ENCODE measurements at regions not wholly inside any gene's neighbourhood (a gene's known extent, or its start where the extent isn't known, plus 50 kb on each side); places are given as distances from the start of the nearest gene placed in this dataset.
A peak's percentile ranks its signal among the peaks of the same experiment; 100 is the strongest.
"Not testable (repeated sequence)": the region's sequence is repeated elsewhere in the genome, so short reads cannot be mapped to it uniquely, and the experiment has no call there.

DNA sequence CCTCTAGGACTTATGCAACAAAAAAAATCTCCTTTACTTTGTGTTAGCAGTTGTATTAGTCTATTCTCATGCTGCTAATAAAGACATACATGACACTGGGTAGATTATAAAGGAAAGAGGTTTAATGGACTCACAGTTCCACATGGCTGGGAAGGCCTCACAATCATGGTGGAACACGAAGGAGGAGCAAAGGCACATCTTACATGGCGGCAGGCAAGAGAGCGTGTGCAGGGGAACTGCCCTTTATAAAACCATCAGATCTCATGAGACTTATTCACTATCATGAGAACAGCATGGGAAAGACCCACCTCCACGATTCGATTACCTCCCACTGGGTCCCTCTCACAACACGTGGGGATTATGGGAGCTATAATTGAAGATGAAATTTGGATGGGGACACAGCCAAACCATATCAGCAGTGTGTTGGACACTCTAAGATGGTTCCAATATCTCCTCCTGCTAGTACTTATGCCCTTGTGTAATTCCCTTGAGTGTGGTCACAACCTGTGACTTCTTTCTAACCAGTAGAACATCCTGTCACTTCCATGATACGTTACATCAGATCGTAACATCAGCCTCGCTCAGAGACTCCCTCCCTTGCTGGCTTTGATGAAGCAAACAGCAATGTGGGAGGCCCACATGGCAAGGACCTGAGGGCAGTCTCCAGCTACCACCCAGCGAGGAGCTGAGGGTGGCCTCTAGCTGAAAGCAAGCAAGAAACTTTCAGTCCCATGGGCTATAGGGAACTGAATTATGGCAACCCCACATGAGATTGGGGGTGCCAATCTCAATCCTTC lies 113.5 kb upstream of the PITX1 start:
- Histone ChIP-seq H3K4me3 (ENCODE audit: severe bottlenecking) (no peak overlapping the region), H3K27ac (ENCODE audit: poor library complexity, severe bottlenecking) (no peak overlapping the region), H3K9me3 (ENCODE audit: severe bottlenecking) (no peaks in the 10 kb centered on the region), H3K27me3 (ENCODE audit: insufficient read depth, poor library complexity, severe bottlenecking) (no peaks in the 10 kb centered on the region), H3K4me1 (ENCODE audit: insufficient read depth, poor library complexity, severe bottlenecking) (no peaks in the 10 kb centered on the region), H3K36me3 (ENCODE audit: low read depth) (no peaks in the 10 kb centered on the region)
- TF ChIP-seq, protein P1, sequence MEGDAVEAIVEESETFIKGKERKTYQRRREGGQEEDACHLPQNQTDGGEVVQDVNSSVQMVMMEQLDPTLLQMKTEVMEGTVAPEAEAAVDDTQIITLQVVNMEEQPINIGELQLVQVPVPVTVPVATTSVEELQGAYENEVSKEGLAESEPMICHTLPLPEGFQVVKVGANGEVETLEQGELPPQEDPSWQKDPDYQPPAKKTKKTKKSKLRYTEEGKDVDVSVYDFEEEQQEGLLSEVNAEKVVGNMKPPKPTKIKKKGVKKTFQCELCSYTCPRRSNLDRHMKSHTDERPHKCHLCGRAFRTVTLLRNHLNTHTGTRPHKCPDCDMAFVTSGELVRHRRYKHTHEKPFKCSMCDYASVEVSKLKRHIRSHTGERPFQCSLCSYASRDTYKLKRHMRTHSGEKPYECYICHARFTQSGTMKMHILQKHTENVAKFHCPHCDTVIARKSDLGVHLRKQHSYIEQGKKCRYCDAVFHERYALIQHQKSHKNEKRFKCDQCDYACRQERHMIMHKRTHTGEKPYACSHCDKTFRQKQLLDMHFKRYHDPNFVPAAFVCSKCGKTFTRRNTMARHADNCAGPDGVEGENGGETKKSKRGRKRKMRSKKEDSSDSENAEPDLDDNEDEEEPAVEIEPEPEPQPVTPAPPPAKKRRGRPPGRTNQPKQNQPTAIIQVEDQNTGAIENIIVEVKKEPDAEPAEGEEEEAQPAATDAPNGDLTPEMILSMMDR (IDR thresholded peaks at IDR 0.05; ENCODE audit: poor library complexity, severe bottlenecking), result no peak
- no peak for ATAC-seq (ENCODE audit: low read depth)
- no peak for DNase-seq (ENCODE audit: low spot score)

DNA sequence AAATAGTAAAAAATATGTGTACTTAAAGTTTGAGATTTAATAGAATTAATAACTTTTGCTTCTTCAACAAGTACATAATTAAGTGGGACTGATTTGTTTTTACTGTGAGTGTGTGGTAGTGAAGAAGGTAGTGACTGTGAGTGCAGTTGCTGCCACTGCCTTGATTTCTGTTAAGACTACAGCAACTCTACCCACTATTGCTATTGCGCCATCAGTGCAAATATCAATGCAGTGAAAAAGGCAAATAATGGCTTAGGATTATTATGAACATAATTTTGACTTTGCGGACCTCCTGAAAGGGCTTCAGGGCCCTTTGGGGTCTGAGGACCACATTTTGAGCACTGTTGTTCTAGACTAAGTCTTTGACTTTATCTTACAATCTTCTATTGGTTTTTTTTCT lies 112.0 kb upstream of the PITX1 start:
- H3K27ac ChIP-seq (ENCODE audit: poor library complexity, severe bottlenecking), result no peak overlapping the region
- no peak overlapping the region for H3K4me3 ChIP-seq (ENCODE audit: severe bottlenecking)
- H3K9me3 ChIP-seq (ENCODE audit: severe bottlenecking), result no peaks in the 10 kb centered on the region
- ATAC-seq (ENCODE audit: low read depth) (no peak), DNase-seq (ENCODE audit: low spot score) (no peak)
- TF ChIP-seq, protein P1 (IDR thresholded peaks at IDR 0.05; ENCODE audit: poor library complexity, severe bottlenecking), result no peak
- no peaks in the 10 kb centered on the region for H3K27me3 ChIP-seq (ENCODE audit: insufficient read depth, poor library complexity, severe bottlenecking)
- H3K4me1 ChIP-seq (ENCODE audit: insufficient read depth, poor library complexity, severe bottlenecking), result peaks cover 12% of the 10 kb centered on the region
- no peaks in the 10 kb centered on the region for H3K36me3 ChIP-seq (ENCODE audit: low read depth)

DNA sequence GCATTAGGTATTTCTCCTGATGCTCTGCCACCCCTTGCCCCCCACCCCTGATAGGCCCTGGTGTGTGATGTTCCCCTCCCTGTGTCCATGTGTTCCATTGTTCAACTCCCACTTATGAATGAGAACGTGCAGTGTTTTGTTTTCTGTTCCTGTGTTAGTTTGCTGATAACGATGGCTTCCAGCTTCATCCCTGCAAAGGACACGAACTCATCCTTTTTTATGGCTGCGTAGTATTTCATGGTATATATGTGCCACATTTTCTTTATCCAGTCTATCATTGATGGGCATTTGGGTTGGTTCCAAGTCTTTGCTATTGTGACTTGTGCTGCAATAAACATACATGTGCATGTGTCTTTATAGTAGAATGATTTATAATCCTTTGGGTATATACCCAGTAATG lies 109.7 kb upstream of the PITX1 start:
- DNase-seq (ENCODE audit: low spot score); H3K9me3 ChIP-seq (ENCODE audit: severe bottlenecking); H3K27me3 ChIP-seq (ENCODE audit: insufficient read depth, poor library complexity, severe bottlenecking); H3K27ac ChIP-seq (ENCODE audit: poor library complexity, severe bottlenecking); H3K4me3 ChIP-seq (ENCODE audit: severe bottlenecking); ATAC-seq (ENCODE audit: low read depth); H3K36me3 ChIP-seq (ENCODE audit: low read depth): not testable (repeated sequence)
- peaks cover 34% of the 10 kb centered on the region for H3K4me1 ChIP-seq (ENCODE audit: insufficient read depth, poor library complexity, severe bottlenecking)

DNA sequence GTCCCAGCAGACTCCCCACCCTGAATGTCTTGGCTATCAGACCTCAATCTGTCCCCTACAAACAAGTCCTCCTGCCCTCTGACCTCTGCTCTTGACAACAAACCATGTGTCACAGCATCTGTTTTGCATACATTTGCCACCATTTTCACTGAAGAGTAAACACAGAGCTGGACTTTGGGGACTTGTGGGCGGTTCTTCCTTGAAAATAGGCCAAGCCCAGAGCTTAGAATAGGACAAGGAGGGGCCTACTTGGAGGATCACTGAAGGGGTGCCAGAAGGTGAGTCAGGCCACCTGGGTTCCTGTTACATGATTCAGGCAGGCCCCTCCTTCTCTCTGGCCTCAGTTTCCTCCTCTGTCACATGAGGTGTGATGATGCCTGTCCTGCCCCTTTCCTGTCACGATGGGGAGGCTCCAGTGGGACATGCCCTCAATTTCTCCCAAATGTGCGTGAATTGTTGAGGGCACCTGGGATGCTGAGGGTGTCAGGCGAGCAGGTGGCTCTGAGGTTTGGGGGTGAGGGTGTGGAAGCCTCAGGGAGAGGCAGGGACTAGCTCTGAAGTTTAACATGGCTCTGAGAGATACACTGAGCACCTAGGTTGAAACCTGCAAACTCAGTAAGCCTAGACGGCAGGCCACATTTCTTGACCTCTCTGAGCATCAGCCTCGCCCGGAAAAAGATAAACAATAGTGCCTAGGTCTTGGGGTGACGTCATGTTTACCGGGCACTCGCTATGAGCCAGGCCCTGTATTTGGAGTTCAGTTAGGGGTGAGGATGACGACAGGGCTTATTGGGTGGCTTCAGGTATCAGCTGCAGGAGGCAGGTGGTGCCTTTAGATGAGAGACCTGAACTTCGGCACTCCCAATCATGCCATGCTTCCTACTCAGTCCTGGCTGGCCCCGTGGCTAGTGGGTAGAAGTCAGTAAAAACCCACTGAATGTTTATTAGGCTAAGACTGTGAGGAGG lies 107.6 kb upstream of the PITX1 start:
- Histone ChIP-seq H3K36me3 (ENCODE audit: low read depth) (no peaks in the 10 kb centered on the region), H3K4me1 (ENCODE audit: insufficient read depth, poor library complexity, severe bottlenecking) (peaks cover 45% of the 10 kb centered on the region), H3K27me3 (ENCODE audit: insufficient read depth, poor library complexity, severe bottlenecking) (no peaks in the 10 kb centered on the region), H3K4me3 (ENCODE audit: severe bottlenecking) (no peak overlapping the region), H3K27ac (ENCODE audit: poor library complexity, severe bottlenecking) (peak overlapping the region; percentile 92), H3K9me3 (ENCODE audit: severe bottlenecking) (no peaks in the 10 kb centered on the region)
- TF ChIP-seq, protein P1 (IDR thresholded peaks at IDR 0.05; ENCODE audit: poor library complexity, severe bottlenecking), result no peak
- DNase-seq (ENCODE audit: low spot score), result no peak
- ATAC-seq (ENCODE audit: low read depth), result peak; percentile 47

DNA sequence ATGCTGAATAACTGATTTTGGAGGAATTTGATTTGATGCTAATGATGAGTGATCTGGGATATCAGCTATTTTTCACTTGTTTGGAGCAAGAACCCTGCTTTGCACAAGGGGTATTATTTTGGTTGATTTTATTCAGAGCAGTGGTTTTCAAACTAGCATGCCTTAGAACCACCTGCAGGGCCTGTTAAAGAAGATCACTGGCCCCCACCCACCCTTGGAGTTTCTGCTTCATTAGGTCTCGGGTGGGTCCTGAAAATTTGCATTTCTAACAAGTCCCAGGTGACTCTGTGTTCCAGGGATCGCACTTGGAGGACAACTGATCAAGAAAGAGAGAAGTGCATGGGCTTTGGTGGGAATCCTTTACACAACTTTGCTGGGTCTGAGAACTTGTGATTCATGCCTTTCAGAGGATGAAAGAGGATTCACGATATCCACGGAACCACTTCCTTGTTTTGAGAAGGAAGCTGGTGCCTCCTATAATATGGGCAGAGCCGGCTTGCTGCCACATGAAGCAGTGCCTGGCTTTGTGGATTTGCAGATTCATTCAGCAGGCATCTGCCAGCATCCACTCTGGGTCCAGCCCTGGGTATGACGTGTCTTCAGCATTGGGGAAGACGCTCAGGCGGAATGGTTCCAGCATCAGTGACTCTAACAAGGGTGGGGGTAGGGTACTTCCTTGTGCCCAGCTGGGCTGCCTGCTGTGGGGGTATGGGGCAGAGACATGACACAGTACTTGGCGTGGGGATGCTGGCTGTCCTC lies 106.6 kb upstream of the PITX1 start:
- Histone ChIP-seq H3K4me3 (ENCODE audit: severe bottlenecking) (no peak overlapping the region), H3K27me3 (ENCODE audit: insufficient read depth, poor library complexity, severe bottlenecking) (no peaks in the 10 kb centered on the region), H3K27ac (ENCODE audit: poor library complexity, severe bottlenecking) (peak overlapping the region; percentile 92), H3K4me1 (ENCODE audit: insufficient read depth, poor library complexity, severe bottlenecking) (peaks cover 53% of the 10 kb centered on the region), H3K36me3 (ENCODE audit: low read depth) (no peaks in the 10 kb centered on the region), H3K9me3 (ENCODE audit: severe bottlenecking) (no peaks in the 10 kb centered on the region)
- peak; percentile 82 for ATAC-seq (ENCODE audit: low read depth)
- TF ChIP-seq, protein P1 (IDR thresholded peaks at IDR 0.05; ENCODE audit: poor library complexity, severe bottlenecking), result no peak
- DNase-seq (ENCODE audit: low spot score), result peak; percentile 99

All from RWPE2 (cell line).